ENCODE measurements at regions not wholly inside any gene's neighbourhood (a gene's known extent, or its start where the extent isn't known, plus 50 kb on each side); places are given as distances from the start of the nearest gene placed in this dataset.

DNA sequence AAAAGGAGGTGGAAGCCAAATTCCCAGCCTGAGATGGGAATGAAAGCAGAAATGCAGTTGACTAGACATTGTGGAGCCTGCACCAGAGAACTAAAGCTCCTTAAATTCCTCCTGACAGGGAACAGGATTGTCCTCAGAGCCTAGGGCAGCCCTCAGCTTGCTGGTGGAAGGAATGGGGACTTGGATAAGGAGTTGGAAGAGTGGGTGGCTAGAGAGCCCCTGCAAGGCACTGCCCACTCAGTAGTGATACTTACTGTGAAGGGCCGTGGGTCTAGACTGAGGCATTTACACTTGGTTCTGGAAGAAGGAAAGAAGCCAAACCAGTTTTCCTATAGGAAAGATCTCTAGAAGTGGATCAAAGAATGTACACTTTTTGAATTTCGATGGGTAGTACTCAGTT is 117.6 kb downstream of the PLCE1 start:
- TF ChIP-seq, protein P1, sequence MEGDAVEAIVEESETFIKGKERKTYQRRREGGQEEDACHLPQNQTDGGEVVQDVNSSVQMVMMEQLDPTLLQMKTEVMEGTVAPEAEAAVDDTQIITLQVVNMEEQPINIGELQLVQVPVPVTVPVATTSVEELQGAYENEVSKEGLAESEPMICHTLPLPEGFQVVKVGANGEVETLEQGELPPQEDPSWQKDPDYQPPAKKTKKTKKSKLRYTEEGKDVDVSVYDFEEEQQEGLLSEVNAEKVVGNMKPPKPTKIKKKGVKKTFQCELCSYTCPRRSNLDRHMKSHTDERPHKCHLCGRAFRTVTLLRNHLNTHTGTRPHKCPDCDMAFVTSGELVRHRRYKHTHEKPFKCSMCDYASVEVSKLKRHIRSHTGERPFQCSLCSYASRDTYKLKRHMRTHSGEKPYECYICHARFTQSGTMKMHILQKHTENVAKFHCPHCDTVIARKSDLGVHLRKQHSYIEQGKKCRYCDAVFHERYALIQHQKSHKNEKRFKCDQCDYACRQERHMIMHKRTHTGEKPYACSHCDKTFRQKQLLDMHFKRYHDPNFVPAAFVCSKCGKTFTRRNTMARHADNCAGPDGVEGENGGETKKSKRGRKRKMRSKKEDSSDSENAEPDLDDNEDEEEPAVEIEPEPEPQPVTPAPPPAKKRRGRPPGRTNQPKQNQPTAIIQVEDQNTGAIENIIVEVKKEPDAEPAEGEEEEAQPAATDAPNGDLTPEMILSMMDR (IDR thresholded peaks at IDR 0.05): no peak
- no peaks in the 10 kb centered on the region for H3K9me3 ChIP-seq
- no peaks in the 10 kb centered on the region for H3K36me3 ChIP-seq
- H3K4me3 ChIP-seq (ENCODE audit: low read depth in 1 of 2, low read length in 1 of 2): no peak overlapping the region
- H3K4me1 ChIP-seq (ENCODE audit: control insufficient read depth in 1 of 2, insufficient read depth in 1 of 2, low read depth in 1 of 2, low read length in 1 of 2): no peaks in the 10 kb centered on the region
- H3K27ac ChIP-seq: no peak overlapping the region
- no peaks in the 10 kb centered on the region for H3K27me3 ChIP-seq

GRCh38 chr10:94112321-94112720 is 118.6 kb downstream of the PLCE1 start:
- no peaks in the 10 kb centered on the region for H3K36me3 ChIP-seq
- H3K9me3 ChIP-seq: no peaks in the 10 kb centered on the region
- H3K4me1 ChIP-seq (ENCODE audit: control insufficient read depth in 1 of 2, insufficient read depth in 1 of 2, low read depth in 1 of 2, low read length in 1 of 2): no peaks in the 10 kb centered on the region
- H3K27me3 ChIP-seq: no peaks in the 10 kb centered on the region
- no peak overlapping the region for H3K4me3 ChIP-seq (ENCODE audit: low read depth in 1 of 2, low read length in 1 of 2)
- H3K27ac ChIP-seq: no peak overlapping the region
- TF ChIP-seq, protein P1 (IDR thresholded peaks at IDR 0.05): no peak

GRCh38 chr10:94115725-94116124 is 122.0 kb downstream of the PLCE1 start:
- Histone ChIP-seq H3K9me3 (no peaks in the 10 kb centered on the region), H3K4me3 (ENCODE audit: low read depth in 1 of 2, low read length in 1 of 2) (no peak overlapping the region), H3K36me3 (no peaks in the 10 kb centered on the region), H3K4me1 (ENCODE audit: control insufficient read depth in 1 of 2, insufficient read depth in 1 of 2, low read depth in 1 of 2, low read length in 1 of 2) (no peaks in the 10 kb centered on the region), H3K27ac (no peak overlapping the region), H3K27me3 (no peaks in the 10 kb centered on the region)
- TF ChIP-seq, protein P1 (IDR thresholded peaks at IDR 0.05): no peak

DNA sequence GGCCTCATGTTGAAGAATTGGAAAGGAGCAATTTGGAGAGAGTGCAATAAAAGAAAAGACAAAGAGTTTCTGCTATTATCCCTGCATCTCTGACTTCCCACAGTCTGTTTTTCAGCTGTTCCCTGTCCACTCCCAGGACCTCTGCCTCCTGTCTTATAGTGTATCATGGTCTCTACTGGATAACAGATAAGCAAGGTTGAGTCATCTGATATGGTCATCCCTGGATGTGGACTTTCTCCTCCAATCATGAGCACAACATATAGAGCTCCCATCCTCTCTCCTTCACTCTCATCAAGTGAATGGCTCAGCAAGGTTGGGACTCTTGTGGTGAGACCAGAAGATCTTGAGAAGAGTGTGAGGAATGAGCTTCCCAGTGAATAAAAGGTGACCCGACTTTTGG is 123.1 kb downstream of the PLCE1 start:
- H3K27me3 ChIP-seq: no peaks in the 10 kb centered on the region
- H3K4me3 ChIP-seq (ENCODE audit: low read depth in 1 of 2, low read length in 1 of 2): no peak overlapping the region
- H3K27ac ChIP-seq: no peak overlapping the region
- no peaks in the 10 kb centered on the region for H3K36me3 ChIP-seq
- no peaks in the 10 kb centered on the region for H3K4me1 ChIP-seq (ENCODE audit: control insufficient read depth in 1 of 2, insufficient read depth in 1 of 2, low read depth in 1 of 2, low read length in 1 of 2)
- TF ChIP-seq, protein P1 (IDR thresholded peaks at IDR 0.05): no peak
- no peaks in the 10 kb centered on the region for H3K9me3 ChIP-seq

- Histone ChIP-seq H3K27me3 (no peaks in the 10 kb centered on the region), H3K27ac (no peak overlapping the region), H3K9me3 (no peaks in the 10 kb centered on the region), H3K36me3 (no peaks in the 10 kb centered on the region), H3K4me3 (ENCODE audit: low read depth in 1 of 2, low read length in 1 of 2) (no peak overlapping the region), H3K4me1 (ENCODE audit: control insufficient read depth in 1 of 2, insufficient read depth in 1 of 2, low read depth in 1 of 2, low read length in 1 of 2) (no peaks in the 10 kb centered on the region)
- TF ChIP-seq, protein P1 (IDR thresholded peaks at IDR 0.05): no peak
Observed at GRCh38 chr10:94122211-94122610, 128.5 kb downstream of the PLCE1 start.

Data from neutrophil (primary cell).